ENCODE measurements at regions not wholly inside any gene's neighbourhood (a gene's known extent, or its start where the extent isn't known, plus 50 kb on each side); places are given as distances from the start of the nearest gene placed in this dataset.

GRCh38 chr6:97819710-97820109, 536.7 kb upstream of the MMS22L start:
- DNase-seq, result no peak

- DNase-seq, result no peak
Measured at GRCh38 chr6:97820400-97820799, 537.4 kb upstream of the MMS22L start.

GRCh38 chr6:97822632-97823031, 539.6 kb upstream of the MMS22L start:
- no peak for DNase-seq

GRCh38 chr6:97841763-97842162, 558.7 kb upstream of the MMS22L start:
- no peak for DNase-seq

GRCh38 chr6:97842521-97842920, 559.5 kb upstream of the MMS22L start:
- no peak for DNase-seq

GRCh38 chr6:97849390-97849789, 566.4 kb upstream of the MMS22L start:
- DNase-seq, result no peak

GRCh38 chr6:97850458-97851212, 567.6 kb upstream of the MMS22L start:
- no peak for DNase-seq

GRCh38 chr6:97863697-97864096, 580.7 kb upstream of the MMS22L start:
- DNase-seq, result no peak

- no peak for DNase-seq
Measured at GRCh38 chr6:97864366-97864765, 581.4 kb upstream of the MMS22L start.

GRCh38 chr6:97864826-97865225, 581.8 kb upstream of the MMS22L start:
- DNase-seq, result no peak

- no peak for DNase-seq
Measured at GRCh38 chr6:97865612-97866011, 582.6 kb upstream of the MMS22L start.

GRCh38 chr6:97866616-97867015, 583.6 kb upstream of the MMS22L start:
- DNase-seq, result no peak

- DNase-seq, result no peak
Measured at GRCh38 chr6:97867177-97867576, 584.2 kb upstream of the MMS22L start.

- DNase-seq, result no peak
Measured at GRCh38 chr6:97870273-97870672, 587.3 kb upstream of the MMS22L start.

GRCh38 chr6:97876711-97877110, 593.7 kb upstream of the MMS22L start:
- DNase-seq, result no peak

- no peak for DNase-seq
Measured at GRCh38 chr6:97882755-97883154, 599.7 kb upstream of the MMS22L start.

- DNase-seq, result no peak
Measured at GRCh38 chr6:97885325-97885724, 602.3 kb upstream of the MMS22L start.

- no peak for DNase-seq
Measured at GRCh38 chr6:97885828-97886227, 602.8 kb upstream of the MMS22L start.

- DNase-seq, result no peak
Measured at GRCh38 chr6:97901531-97901930, 618.5 kb upstream of the MMS22L start.

- no peak for DNase-seq
Measured at GRCh38 chr6:97909380-97909779, 626.4 kb upstream of the MMS22L start.

- no peak for DNase-seq
Measured at GRCh38 chr6:97913721-97914120, 630.7 kb upstream of the MMS22L start.

GRCh38 chr6:97914912-97915311, 631.9 kb upstream of the MMS22L start:
- no peak for DNase-seq

GRCh38 chr6:97915537-97915936, 632.5 kb upstream of the MMS22L start:
- DNase-seq, result no peak

GRCh38 chr6:97917369-97917768, 634.4 kb upstream of the MMS22L start:
- DNase-seq, result no peak

- DNase-seq, result no peak
Measured at GRCh38 chr6:97919046-97919445, 636.0 kb upstream of the MMS22L start.
